Ectodermal cell (in vitro differentiated cells): ENCODE measurements at regions not wholly inside any gene's neighbourhood (a gene's known extent, or its start where the extent isn't known, plus 50 kb on each side); places are given as distances from the start of the nearest gene placed in this dataset.

Source experiments
- H3K27ac ChIP-seq: 2 replicates; pipeline ENCODE4 v1.7.0; 2013; ENCODE audit warnings: mild to moderate bottlenecking, low read depth, low read length; ENCODE audit not compliant: insufficient read depth, poor library complexity, severe bottlenecking
- H3K27me3 ChIP-seq: 2 replicates; pipeline ENCODE4 v1.7.0; 2013; ENCODE audit warnings: mild to moderate bottlenecking, low read length; ENCODE audit not compliant: insufficient read depth, control insufficient read depth, poor library complexity, severe bottlenecking
- H3K36me3 ChIP-seq: one replicate; pipeline ENCODE4 v1.7.0; 2013; ENCODE audit warnings: low read length; ENCODE audit not compliant: control insufficient read depth, insufficient read depth
- H3K4me1 ChIP-seq: one replicate; pipeline ENCODE4 v1.7.0; 2013; ENCODE audit warnings: low read length; ENCODE audit not compliant: control insufficient read depth, insufficient read depth
- H3K4me3 ChIP-seq: 2 replicates; pipeline ENCODE4 v1.7.0; 2013; ENCODE audit warnings: low read depth, low read length, control low read depth; ENCODE audit not compliant: insufficient read depth
- H3K9me3 ChIP-seq: 2 replicates; pipeline ENCODE4 v1.7.0; 2013; ENCODE audit warnings: mild to moderate bottlenecking, low read length, moderate library complexity; ENCODE audit not compliant: control insufficient read depth
- WGBS, 2 experiments: methylation state at CpG; one replicate each; pipeline ENCODE4 v1.1.7; 2013; ENCODE audit warnings: missing lambda C conversion rate in 2 of 2; 5-methylcytosine and 5-hydroxymethylcytosine counted together

GRCh38 chr10:54904833-54905232 is 103.8 kb upstream of the PCDH15 start:
- Histone ChIP-seq H3K36me3 (no peaks in the 10 kb centered on the region), H3K4me3 (no peak overlapping the region), H3K27ac (no peak overlapping the region), H3K27me3 (no peaks in the 10 kb centered on the region), H3K4me1 (no peaks in the 10 kb centered on the region), H3K9me3 (no peaks in the 10 kb centered on the region)
- 92 to 96% methylated on average over 1 of the region's 1 CpG for WGBS, 2 experiments

- Histone ChIP-seq H3K27me3 (no peaks in the 10 kb centered on the region), H3K9me3 (no peaks in the 10 kb centered on the region), H3K36me3 (no peaks in the 10 kb centered on the region), H3K27ac (no peak overlapping the region), H3K4me1 (no peaks in the 10 kb centered on the region), H3K4me3 (no peak overlapping the region)
- WGBS, 2 experiments = no CpG with 5 or more reads among the region's 1 CpG
Observed at GRCh38 chr10:54903745-54904144, 102.7 kb upstream of the PCDH15 start.

GRCh38 chr10:54900584-54900983 is 99.6 kb upstream of the PCDH15 start:
- no peaks in the 10 kb centered on the region for H3K36me3 ChIP-seq
- no peaks in the 10 kb centered on the region for H3K27me3 ChIP-seq
- no peaks in the 10 kb centered on the region for H3K9me3 ChIP-seq
- H3K4me3 ChIP-seq = no peak overlapping the region
- H3K4me1 ChIP-seq = no peaks in the 10 kb centered on the region
- 86 to 92% methylated on average over 1 of the region's 1 CpG for WGBS, 2 experiments
- no peak overlapping the region for H3K27ac ChIP-seq

GRCh38 chr10:54880996-54881395 is 80.0 kb upstream of the PCDH15 start:
- H3K4me1 ChIP-seq = peaks cover 5% of the 10 kb centered on the region
- H3K9me3 ChIP-seq = no peaks in the 10 kb centered on the region
- no peaks in the 10 kb centered on the region for H3K36me3 ChIP-seq
- no peaks in the 10 kb centered on the region for H3K27me3 ChIP-seq
- H3K27ac ChIP-seq = peak overlapping the region; percentile 36
- no peak overlapping the region for H3K4me3 ChIP-seq
- WGBS, 2 experiments = 54 to 55% methylated on average over 5 of the region's 5 CpGs

- Histone ChIP-seq H3K27ac (no peak overlapping the region), H3K9me3 (no peaks in the 10 kb centered on the region), H3K36me3 (no peaks in the 10 kb centered on the region), H3K4me3 (no peak overlapping the region), H3K27me3 (no peaks in the 10 kb centered on the region), H3K4me1 (no peaks in the 10 kb centered on the region)
Observed at GRCh38 chr10:54869022-54869421, 68.0 kb upstream of the PCDH15 start.

- no peak overlapping the region for H3K4me3 ChIP-seq
- no peaks in the 10 kb centered on the region for H3K36me3 ChIP-seq
- H3K27me3 ChIP-seq = no peaks in the 10 kb centered on the region
- H3K27ac ChIP-seq = no peak overlapping the region
- no peaks in the 10 kb centered on the region for H3K4me1 ChIP-seq
- H3K9me3 ChIP-seq = no peaks in the 10 kb centered on the region
Observed at GRCh38 chr10:54866666-54867065, 65.6 kb upstream of the PCDH15 start.

- Histone ChIP-seq H3K4me1 (no peaks in the 10 kb centered on the region), H3K27ac (no peak overlapping the region), H3K9me3 (no peaks in the 10 kb centered on the region), H3K4me3 (no peak overlapping the region), H3K36me3 (no peaks in the 10 kb centered on the region), H3K27me3 (no peaks in the 10 kb centered on the region)
- WGBS, 2 experiments = 89 to 97% methylated on average over 3 of the region's 3 CpGs
Observed at GRCh38 chr10:54854843-54855242, 53.8 kb upstream of the PCDH15 start.

- Histone ChIP-seq H3K27me3 (no peaks in the 10 kb centered on the region), H3K9me3 (no peaks in the 10 kb centered on the region), H3K4me1 (no peaks in the 10 kb centered on the region), H3K36me3 (no peaks in the 10 kb centered on the region), H3K4me3 (no peak overlapping the region), H3K27ac (no peak overlapping the region)
- 91 to 94% methylated on average over 3 of the region's 3 CpGs for WGBS, 2 experiments
Observed at GRCh38 chr10:54854389-54854788, 53.4 kb upstream of the PCDH15 start.

GRCh38 chr10:54853883-54854282 is 52.9 kb upstream of the PCDH15 start:
- WGBS, 2 experiments = 91 to 94% methylated on average over 6 of the region's 6 CpGs
- Histone ChIP-seq H3K9me3 (no peaks in the 10 kb centered on the region), H3K4me1 (no peaks in the 10 kb centered on the region), H3K27ac (no peak overlapping the region), H3K36me3 (no peaks in the 10 kb centered on the region), H3K27me3 (no peaks in the 10 kb centered on the region), H3K4me3 (no peak overlapping the region)
